ENCODE measurements at regions not wholly inside any gene's neighbourhood (a gene's known extent, or its start where the extent isn't known, plus 50 kb on each side); places are given as distances from the start of the nearest gene placed in this dataset.

GRCh38 chr2:38130876-38131275 lies 54.9 kb upstream of the CYP1B1 start:
- Histone ChIP-seq H3K27ac (ENCODE audit: insufficient read length, low read depth, low read length) (no peak overlapping the region), H2BK20ac (ENCODE audit: low read depth, low read length, poor library complexity, severe bottlenecking) (no peak overlapping the region), H3K14ac (ENCODE audit: insufficient read depth, low read length) (no peak overlapping the region), H3K23ac (ENCODE audit: insufficient read length, low read depth, low read length) (no peak overlapping the region), H3K79me2 (ENCODE audit: insufficient read depth, low read length) (no peaks in the 10 kb centered on the region), H2AK5ac (ENCODE audit: insufficient read length, low read length) (no peak overlapping the region), H2BK15ac (ENCODE audit: low read depth, low read length) (no peak overlapping the region), H3K4me1 (ENCODE audit: insufficient read depth, low read length) (no peaks in the 10 kb centered on the region), H4K5ac (ENCODE audit: insufficient read length, low read depth, low read length) (no peak overlapping the region), H4K8ac (replicated peaks; ENCODE audit: insufficient read length, low read depth, low read length) (no peak overlapping the region), H3K9me3 (ENCODE audit: control insufficient read depth, low read depth, low read length) (peaks cover 10% of the 10 kb centered on the region), H4K91ac (ENCODE audit: insufficient read length, low read depth, low read length) (no peak overlapping the region), H3K4ac (ENCODE audit: low read depth, low read length) (no peak overlapping the region), H3K27me3 (ENCODE audit: insufficient read depth, low read length) (no peaks in the 10 kb centered on the region), H3K56ac (ENCODE audit: insufficient read length, low read depth, low read length) (no peak overlapping the region), H3K18ac (ENCODE audit: insufficient read length, low read depth, low read length) (no peak overlapping the region), H3K9ac (ENCODE audit: extremely low read depth, insufficient read length, low read length) (no peak overlapping the region), H3K23me2 (ENCODE audit: insufficient read length, low read depth, low read length, poor library complexity, severe bottlenecking) (no peaks in the 10 kb centered on the region), H3K4me2 (ENCODE audit: insufficient read depth, insufficient read length, low read length) (no peak overlapping the region), H2BK12ac (ENCODE audit: insufficient read length, low read depth, low read length) (no peak overlapping the region), H4K20me1 (ENCODE audit: control insufficient read depth, insufficient read depth, insufficient read length) (no peaks in the 10 kb centered on the region), H2AFZ (ENCODE audit: low read length) (no peak overlapping the region), H3K79me1 (ENCODE audit: insufficient read depth, low read depth, low read length, poor library complexity, severe bottlenecking) (no peaks in the 10 kb centered on the region), H2BK120ac (ENCODE audit: low read depth, low read length, poor library complexity, severe bottlenecking) (no peak overlapping the region), H2BK5ac (ENCODE audit: insufficient read length, low read length) (no peak overlapping the region), H3T11ph (ENCODE audit: low read length) (no peak overlapping the region)
- Mint-ChIP-seq H3K27me3 (ENCODE audit: low read depth) (peaks cover 3% of the 10 kb centered on the region), H3K36me3 (ENCODE audit: insufficient read depth in 1 of 3, low read depth in 3 of 3) (peaks cover 19 to 26% (median 22%) of the 10 kb centered on the region in 3 experiments), H3K27ac (no peak overlapping the region), H3K4me1 (no peaks in the 10 kb centered on the region), H3K4me3 (no peak overlapping the region), H3K9me3 (peaks cover 29 to 30% of the 10 kb centered on the region in 2 experiments)
- no peak for DNase-seq
- no peak for TF ChIP-seq CTCF (conservative IDR thresholded peaks at IDR 0.05)
- WGBS (ENCODE audit: extremely low coverage, insufficient read length, low lambda C conversion rate) = no CpG with 5 or more reads among the region's 3 CpGs
